ENCODE measurements at regions not wholly inside any gene's neighbourhood (a gene's known extent, or its start where the extent isn't known, plus 50 kb on each side); places are given as distances from the start of the nearest gene placed in this dataset.
"Not testable (repeated sequence)": the region's sequence is repeated elsewhere in the genome, so short reads cannot be mapped to it uniquely, and the experiment has no call there.

DNA sequence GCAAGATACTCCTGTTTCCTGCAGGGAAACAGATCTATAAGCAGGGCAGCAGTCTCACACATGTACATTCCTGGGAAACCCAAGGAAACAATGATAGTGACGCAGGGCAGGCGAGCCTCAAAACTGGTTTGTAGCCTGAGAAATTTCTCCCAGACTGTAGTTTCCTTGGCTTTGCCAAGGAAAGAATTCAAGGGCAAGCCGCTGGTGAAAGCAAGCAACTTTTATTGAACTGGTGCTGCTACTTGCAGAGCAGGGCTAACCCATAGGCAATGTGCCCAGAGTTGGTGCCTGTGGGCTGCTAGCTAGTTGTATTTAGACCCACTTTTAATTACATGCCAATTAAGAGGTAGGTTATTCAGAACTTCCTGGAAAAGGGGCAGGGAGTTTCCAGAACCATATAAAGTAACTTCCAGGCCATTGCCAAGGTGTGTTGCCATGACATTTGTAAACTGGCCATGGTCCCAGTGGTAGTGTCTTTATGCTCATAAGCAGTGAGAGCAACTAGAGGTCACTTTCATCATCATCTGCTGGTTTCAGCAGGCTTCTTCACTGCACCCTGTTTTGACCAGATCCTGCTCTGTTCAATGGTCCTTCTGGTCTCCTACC lies 92.0 kb downstream of the PPIAL4A start:
- TF ChIP-seq, protein P1, sequence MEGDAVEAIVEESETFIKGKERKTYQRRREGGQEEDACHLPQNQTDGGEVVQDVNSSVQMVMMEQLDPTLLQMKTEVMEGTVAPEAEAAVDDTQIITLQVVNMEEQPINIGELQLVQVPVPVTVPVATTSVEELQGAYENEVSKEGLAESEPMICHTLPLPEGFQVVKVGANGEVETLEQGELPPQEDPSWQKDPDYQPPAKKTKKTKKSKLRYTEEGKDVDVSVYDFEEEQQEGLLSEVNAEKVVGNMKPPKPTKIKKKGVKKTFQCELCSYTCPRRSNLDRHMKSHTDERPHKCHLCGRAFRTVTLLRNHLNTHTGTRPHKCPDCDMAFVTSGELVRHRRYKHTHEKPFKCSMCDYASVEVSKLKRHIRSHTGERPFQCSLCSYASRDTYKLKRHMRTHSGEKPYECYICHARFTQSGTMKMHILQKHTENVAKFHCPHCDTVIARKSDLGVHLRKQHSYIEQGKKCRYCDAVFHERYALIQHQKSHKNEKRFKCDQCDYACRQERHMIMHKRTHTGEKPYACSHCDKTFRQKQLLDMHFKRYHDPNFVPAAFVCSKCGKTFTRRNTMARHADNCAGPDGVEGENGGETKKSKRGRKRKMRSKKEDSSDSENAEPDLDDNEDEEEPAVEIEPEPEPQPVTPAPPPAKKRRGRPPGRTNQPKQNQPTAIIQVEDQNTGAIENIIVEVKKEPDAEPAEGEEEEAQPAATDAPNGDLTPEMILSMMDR (IDR thresholded peaks at IDR 0.05 in 8 of 11, conservative IDR thresholded peaks at IDR 0.05 in 3 of 11) = not testable (repeated sequence)
- TF ChIP-seq POLR2A (IDR thresholded peaks at IDR 0.05) = not testable (repeated sequence)
